ENCODE measurements at regions not wholly inside any gene's neighbourhood (a gene's known extent, or its start where the extent isn't known, plus 50 kb on each side); places are given as distances from the start of the nearest gene placed in this dataset.

DNA sequence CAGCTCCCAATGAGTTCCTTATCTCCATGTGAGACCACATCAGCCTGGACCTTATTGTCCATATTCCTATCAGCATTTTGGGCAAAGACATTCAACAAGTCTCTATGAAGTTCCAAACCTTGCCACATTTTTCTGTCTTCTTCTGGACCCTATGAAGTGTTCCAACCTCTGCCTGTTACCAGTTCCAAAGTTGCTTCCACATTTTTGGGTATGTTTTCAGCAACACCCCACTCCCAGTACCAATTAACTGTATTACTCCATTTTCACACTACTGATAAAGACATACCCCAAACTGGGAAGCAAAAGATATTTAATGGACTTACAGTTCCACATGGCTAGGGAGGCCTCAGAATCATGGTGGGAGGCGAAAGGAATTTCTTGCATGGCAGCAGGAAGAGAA lies 548.5 kb downstream of the CHSY3 start:
- TF ChIP-seq, protein P1, sequence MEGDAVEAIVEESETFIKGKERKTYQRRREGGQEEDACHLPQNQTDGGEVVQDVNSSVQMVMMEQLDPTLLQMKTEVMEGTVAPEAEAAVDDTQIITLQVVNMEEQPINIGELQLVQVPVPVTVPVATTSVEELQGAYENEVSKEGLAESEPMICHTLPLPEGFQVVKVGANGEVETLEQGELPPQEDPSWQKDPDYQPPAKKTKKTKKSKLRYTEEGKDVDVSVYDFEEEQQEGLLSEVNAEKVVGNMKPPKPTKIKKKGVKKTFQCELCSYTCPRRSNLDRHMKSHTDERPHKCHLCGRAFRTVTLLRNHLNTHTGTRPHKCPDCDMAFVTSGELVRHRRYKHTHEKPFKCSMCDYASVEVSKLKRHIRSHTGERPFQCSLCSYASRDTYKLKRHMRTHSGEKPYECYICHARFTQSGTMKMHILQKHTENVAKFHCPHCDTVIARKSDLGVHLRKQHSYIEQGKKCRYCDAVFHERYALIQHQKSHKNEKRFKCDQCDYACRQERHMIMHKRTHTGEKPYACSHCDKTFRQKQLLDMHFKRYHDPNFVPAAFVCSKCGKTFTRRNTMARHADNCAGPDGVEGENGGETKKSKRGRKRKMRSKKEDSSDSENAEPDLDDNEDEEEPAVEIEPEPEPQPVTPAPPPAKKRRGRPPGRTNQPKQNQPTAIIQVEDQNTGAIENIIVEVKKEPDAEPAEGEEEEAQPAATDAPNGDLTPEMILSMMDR (conservative IDR thresholded peaks at IDR 0.05): no peak
- TF ChIP-seq ZFX (IDR thresholded peaks at IDR 0.05): no peak
